NCI-H524 (cell line): ENCODE measurements at regions not wholly inside any gene's neighbourhood (a gene's known extent, or its start where the extent isn't known, plus 50 kb on each side); places are given as distances from the start of the nearest gene placed in this dataset.
A peak's percentile ranks its signal among the peaks of the same experiment; 100 is the strongest.
"Not testable (repeated sequence)": the region's sequence is repeated elsewhere in the genome, so short reads cannot be mapped to it uniquely, and the experiment has no call there.

Source experiments
- DNase-seq, 2 experiments: peaks; one replicate each; lab custom pipeline; 2025; lab: John Stamatoyannopoulos, UW

DNA sequence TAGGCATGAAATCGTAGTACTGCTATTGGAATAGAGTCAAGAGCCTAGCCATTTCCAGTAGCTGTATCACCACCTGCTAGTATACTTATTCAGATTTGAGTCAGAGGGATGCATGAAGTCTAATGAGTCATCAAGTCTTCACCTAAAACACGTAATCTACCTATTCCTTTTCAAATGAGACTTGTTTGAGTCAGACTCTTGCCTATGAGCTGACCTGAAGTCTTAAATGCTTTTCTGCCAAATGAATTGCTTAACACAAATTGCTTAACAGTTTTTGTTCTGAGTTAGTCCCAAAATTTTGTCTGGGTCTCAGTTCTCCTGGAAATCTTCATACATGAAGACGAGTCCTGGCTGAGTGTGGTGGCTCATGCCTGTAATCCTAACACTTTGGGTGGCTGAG, 165.2 kb downstream of the GNAT3 start:
- no peak for DNase-seq

DNA sequence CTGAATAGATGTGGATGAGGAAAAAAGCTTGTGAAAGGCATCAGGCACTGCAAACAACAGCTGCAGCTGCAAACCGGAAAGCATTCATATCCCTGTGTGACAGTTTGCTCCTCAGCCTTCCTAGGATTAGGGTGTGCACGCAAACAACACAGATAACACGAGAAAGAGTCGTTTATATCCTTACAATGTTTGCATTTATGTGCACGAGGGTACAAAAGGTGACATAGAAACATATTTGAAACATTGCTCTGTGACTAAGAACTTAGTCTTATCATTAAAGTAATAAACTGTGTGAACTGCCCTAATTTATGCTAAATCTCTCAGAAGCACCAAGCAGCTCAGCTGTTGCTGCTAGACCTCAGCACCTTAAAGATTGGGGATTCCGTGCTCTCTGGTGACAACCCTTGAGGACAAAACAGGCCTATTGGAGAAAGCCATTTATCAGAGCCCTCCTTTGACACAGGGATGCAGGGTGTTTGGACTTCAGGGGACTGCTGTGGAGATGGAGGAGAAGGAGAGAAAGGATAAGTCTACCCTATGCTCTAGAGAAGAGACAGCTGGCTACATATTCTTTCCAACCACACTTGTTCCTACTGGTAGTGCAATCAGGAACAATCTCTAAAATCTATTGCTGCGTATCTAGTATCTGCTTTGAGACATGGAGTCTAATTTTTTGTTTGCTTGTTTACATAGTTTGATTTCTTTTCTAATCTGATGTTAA, 176.2 kb downstream of the GNAT3 start:
- DNase-seq = peak in 1 of 2 experiments; percentile 68

DNA sequence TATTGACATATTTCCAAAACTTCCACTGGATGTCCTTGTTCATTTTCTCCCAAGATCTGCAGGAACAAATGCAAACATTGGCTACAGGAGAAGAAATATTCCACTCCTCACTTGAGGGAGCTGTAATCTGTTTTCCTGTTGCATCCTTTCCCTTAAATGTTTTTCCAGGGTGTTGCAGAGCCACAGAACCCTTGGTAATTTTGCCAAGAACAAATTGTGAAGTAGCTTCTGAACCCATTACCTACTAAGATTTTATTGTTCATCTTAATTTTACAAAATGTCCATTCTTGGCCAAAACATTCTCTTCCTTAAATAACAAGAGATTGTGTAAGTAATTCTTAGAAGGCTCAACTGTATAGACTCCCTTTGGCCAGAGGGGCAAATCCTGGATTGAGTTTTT, 177.0 kb downstream of the GNAT3 start:
- DNase-seq = no peak

DNA sequence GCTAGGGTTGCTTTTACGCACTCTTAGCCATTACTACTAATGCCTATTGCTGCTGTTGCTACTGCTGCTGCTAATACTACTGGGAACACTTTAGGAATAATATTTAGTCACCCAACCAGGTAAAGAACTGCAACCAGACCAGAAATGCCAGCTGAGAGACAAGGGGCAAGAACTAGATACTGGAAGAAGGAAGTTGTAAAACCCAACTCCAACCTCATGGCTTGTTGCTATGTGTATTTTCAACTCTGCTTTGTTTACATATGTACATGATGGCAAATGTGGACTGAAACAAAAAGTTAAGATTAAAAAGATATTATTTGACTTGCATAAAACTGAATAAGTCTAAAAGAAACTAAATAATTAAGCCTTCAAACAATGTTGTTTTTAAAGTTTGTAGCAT, 177.7 kb downstream of the GNAT3 start:
- no peak for DNase-seq

DNA sequence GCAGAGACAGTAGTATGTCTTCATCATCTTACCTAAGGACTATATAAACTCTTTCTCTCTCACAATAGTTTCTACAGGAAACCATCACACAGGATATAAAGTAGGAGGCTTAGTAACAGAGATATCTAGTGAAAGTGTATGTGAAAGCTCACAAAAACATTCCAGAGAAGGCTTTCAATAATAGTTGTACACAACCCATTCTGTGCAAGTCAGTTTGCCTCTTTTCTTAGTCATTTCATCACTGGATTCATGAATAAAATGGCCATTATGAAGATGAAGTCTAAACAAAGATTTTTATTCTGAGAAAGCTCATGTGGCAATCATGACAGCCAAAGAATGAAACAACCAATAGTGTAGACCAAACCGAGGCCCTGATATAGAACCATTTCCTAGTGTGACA, 178.8 kb downstream of the GNAT3 start:
- DNase-seq = no peak

- no peak for DNase-seq
Observed at GRCh38 chr7:80330434-80330833, 181.4 kb downstream of the GNAT3 start.

DNA sequence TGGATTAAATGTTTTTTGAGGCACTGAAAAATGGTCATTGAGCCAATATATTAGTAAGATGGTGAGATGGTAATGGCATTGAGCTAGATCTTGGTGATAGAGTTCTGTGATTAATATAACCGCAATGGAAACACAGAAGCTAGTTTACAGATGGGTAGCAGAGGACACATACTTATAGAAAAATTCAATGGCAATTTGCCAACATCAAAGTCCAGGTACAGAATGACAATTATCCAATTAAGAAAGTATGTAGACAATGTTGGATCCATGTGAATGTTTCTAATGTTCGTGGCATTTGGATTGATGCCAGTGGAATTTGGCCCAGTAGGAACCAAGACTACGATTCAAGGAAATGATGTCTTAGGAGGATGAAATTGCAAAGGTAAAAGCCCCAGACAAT, 187.8 kb downstream of the GNAT3 start:
- DNase-seq = no peak

DNA sequence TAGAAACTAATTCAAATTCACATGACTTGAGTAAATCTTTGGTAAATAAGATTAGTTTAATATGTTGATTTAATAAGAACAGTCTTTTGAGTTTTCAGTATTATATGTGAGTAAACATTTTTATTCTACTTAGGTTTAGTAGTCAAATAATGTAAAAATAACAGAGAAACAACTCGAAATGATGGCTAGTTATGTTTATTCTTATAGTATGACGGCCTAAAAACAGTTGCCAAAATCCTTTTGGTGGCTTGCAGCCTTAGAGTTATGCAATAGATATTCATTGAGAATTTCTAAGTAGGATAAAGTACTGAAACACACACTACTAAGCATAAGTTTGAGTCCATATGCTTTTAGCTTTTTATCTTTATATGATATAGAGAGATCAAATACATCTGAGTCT, 184.8 kb downstream of the GNAI1 start:
- no peak for DNase-seq

- no peak for DNase-seq
Observed at GRCh38 chr7:80318081-80318480, 183.4 kb downstream of the GNAI1 start.

- DNase-seq = no peak
Observed at GRCh38 chr7:80316811-80317210, 182.2 kb downstream of the GNAI1 start.

GRCh38 chr7:80313716-80314115, 179.1 kb downstream of the GNAI1 start:
- DNase-seq = no peak

DNA sequence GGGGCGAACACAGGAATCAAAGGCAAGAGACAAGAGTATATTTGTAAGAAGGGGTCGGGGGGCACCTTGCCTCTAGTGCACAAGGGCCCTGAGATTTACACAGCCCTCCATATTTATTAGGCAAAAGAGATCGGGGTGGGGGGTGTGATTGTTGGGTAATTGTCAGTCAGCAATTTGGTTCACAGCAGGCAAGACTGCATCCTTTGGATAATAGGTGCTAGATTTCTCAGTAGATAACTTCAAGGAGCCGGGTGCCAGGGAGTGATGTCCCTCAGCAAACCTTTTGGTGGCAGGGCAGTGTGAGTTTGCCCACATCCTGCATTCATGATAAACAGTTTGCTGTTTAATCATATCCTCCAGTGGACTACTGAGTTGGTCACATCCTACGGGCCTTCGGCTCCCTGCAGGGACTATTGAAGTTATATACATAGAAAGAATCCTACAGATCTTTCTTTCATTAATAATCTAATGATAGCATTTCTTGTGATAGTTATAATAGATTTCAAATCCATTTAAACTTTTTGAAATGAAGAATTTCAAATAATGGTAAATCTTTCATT, 178.5 kb downstream of the GNAI1 start:
- DNase-seq = no peak

DNA sequence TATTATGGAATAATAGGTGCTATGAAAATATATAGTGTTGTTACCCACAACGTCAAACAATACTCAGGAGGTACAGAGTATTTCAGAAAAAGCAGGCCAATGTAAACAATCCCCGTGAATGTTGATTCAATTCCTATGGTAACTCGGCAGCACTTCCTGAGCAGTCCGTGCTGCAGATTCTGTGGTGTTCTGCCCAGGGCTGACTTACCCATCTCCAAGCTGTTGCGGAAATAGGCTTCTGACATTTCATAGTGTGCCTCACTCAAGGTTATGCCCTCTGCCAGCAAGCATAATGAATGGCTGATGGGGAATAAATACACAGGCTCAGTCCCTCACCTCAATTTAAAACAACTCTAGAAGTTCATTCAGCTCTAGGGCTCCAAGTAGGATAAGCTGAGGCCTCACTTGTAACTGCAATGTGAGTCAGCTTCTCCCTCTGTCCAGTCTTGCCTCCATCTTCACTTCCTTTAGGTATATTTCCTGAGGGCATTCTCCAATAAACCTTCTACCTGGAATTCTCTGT, 177.6 kb downstream of the GNAI1 start:
- no peak for DNase-seq

- DNase-seq = no peak
Observed at GRCh38 chr7:80311313-80311712, 176.7 kb downstream of the GNAI1 start.

- DNase-seq = no peak
Observed at GRCh38 chr7:80309971-80310549, 175.4 kb downstream of the GNAI1 start.

DNA sequence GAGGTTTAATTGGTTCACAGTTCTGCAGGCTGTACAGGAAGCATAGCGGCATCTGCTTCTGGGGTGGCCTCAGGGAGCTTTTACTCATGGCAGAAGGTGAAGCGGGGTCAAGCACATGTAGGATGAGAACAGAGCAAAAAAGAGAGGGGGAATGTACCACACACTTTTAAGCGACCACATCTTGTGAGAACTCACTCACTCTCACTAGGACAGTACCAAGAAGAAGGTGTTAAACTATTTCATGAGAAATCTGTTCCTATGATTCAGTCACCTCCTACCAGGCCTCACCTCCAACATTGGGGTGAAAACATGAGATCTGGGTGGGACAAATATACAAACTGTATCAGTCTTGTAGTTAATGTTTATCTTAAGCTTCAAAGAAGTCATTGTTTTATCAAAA, 174.7 kb downstream of the GNAI1 start:
- no peak for DNase-seq

DNA sequence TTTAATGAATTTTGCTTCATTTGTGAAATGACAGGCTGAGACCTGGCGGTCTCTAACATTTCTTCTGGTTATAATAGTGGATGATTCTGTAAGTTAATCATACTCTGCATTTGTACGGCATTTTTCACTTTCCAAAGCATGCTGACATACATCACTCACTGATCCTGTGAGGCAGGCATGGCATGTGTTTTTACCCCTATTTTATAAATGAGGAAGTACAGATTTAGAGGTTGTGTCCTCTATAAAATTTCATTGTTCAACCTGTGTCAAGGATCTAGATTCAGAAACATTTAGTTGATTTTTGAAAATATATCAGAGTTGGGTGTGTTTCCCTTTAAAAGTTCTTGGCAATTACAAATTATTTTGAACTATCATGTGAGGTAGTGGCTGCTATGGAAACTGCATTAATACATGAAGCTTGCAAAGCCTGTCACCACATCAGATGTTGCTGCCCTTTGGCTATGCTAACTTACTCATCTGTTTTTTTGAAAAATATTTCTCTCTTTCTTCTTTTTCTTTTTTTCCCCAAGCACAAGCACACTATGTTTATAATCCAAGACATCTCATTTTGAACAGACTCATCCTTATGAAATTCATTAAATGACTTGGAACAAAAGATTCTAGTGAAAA, 172.7 kb downstream of the GNAI1 start:
- no peak for DNase-seq

DNA sequence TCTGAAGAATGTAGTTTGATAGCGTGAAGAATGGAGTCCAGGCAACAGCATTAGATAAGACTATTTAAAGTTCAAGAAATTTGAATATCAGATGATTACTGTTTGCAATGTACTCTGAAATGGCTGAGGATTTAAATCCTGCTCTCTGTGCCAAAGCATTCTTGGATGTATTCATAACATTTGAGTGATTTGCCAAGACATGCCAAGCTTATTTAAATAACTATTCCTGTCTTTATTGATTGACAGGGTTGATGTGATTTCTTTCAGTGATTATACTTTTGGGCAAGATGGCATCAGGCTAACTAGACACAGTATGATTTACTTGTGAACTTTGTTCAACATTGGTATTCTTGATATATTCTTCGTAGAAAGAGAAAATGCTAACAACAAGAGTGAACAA, 168.7 kb downstream of the GNAI1 start:
- no peak for DNase-seq

- DNase-seq = no peak
Observed at GRCh38 chr7:80302636-80303035, 168.0 kb downstream of the GNAI1 start.

DNA sequence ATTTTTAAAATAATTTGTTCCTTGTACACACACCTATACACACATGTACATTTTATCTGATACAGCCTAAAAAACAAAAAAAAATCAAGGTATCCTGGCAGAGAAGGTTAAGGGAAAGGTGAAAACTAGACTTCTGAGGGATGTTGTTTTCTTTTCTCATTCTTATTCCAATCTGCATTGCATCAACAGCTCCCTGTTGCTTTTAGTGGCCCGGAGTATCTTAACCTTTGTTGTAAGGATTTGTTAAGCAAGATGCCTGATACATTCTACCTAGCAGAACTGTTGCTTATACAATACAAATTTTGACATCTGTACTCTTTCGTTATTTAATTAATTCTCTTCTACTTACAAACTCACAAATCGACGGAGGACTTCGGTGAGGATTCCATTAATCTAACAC, 167.4 kb downstream of the GNAI1 start:
- no peak for DNase-seq

GRCh38 chr7:80298201-80298600, 163.6 kb downstream of the GNAI1 start:
- no peak for DNase-seq

GRCh38 chr7:80294346-80294745, 159.7 kb downstream of the GNAI1 start:
- no peak for DNase-seq

GRCh38 chr7:80292634-80293033, 158.0 kb downstream of the GNAI1 start:
- DNase-seq = not testable (repeated sequence)
